Heart left ventricle (tissue), 13 donors: ENCODE measurements at regions not wholly inside any gene's neighbourhood (a gene's known extent, or its start where the extent isn't known, plus 50 kb on each side); places are given as distances from the start of the nearest gene placed in this dataset.

ENCODE experiments used
- POLR2A ChIP-seq, 2 donors: fragments of 450-650 bp; IDR thresholded peaks; one replicate each; pipeline ENCODE4 v1.6.1; 2017; ENCODE audit warnings: antibody characterized with exemption in 2 of 2, mild to moderate bottlenecking in 2 of 2, moderate library complexity in 2 of 2
- TF ChIP-seq, protein P1 (sequence below), 12 donors: fragments of 200-600 bp; sonication (generic) in 4 of 12; IDR thresholded peaks; one replicate each; pipeline versions ENCODE4 v1.5.0 to v1.8.0; 2018 to 2022; ENCODE audit warnings: antibody characterized with exemption in 12 of 12, mild to moderate bottlenecking in 5 of 12
- donor health status: ischemic (EF 13 %, LVEDD 7.1; RV severe dilation, severe dysfunction).
- donor health status: DM: no; HTN: yes; CAD: no.
- donor health status: DM: no; HTN: no; CAD: no.
- donor health status: ischemic (EF 25% LVEDD 6.9; RV normal size, moderate dysfunction).
- donor health status: ischemic (EF 25% LVEDD 5.7; RV mildly dilated, moderate dysfunction).
- donor health status: ischemic (EF 35%, LVEDD 5.7; RV mildly dilated, moderate dysfunction).
- donor health status: nonischemic (EF 11% LVEDD 7.7; RV severe dilation, severe dysfunction).
- donor health status: DM: yes; HTN: yes; CAD: no.
- donor health status: PGD.
- donor health status: ischemic (EF 29% LVEDD 5.4; RV normal size, mild dysfunction).
- donor health status: nonischemic (EF 23%, LVEDD 6.1; RV moderate dilation, normal function).

DNA sequence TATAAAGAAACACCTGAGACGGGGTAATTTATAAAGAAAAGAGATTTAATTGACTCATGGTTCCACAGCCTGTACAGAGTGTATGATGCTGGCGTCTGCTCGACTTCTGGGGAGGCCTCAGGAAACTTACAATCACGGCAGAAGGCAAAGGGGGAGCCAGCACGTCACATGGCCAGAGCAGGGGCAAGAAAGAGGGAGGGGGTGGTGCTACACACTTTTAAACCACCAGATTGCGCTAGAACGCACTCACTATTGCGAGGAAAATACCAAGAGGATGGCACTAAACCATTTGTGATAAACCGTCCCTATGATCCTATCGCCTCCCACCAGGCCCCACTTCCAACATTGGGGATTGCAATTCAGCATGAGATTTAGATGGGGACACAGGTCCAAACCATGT is 79.7 kb upstream of the CARD18 start:
- TF ChIP-seq, protein P1, sequence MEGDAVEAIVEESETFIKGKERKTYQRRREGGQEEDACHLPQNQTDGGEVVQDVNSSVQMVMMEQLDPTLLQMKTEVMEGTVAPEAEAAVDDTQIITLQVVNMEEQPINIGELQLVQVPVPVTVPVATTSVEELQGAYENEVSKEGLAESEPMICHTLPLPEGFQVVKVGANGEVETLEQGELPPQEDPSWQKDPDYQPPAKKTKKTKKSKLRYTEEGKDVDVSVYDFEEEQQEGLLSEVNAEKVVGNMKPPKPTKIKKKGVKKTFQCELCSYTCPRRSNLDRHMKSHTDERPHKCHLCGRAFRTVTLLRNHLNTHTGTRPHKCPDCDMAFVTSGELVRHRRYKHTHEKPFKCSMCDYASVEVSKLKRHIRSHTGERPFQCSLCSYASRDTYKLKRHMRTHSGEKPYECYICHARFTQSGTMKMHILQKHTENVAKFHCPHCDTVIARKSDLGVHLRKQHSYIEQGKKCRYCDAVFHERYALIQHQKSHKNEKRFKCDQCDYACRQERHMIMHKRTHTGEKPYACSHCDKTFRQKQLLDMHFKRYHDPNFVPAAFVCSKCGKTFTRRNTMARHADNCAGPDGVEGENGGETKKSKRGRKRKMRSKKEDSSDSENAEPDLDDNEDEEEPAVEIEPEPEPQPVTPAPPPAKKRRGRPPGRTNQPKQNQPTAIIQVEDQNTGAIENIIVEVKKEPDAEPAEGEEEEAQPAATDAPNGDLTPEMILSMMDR (IDR thresholded peaks at IDR 0.05) = no peak
- no peak for TF ChIP-seq POLR2A (IDR thresholded peaks at IDR 0.05)
